Heart left ventricle (tissue), 13 donors: ENCODE measurements at regions not wholly inside any gene's neighbourhood (a gene's known extent, or its start where the extent isn't known, plus 50 kb on each side); places are given as distances from the start of the nearest gene placed in this dataset.

Source experiments
- CTCF ChIP-seq, 12 donors: fragments of 200-600 bp; sonication (generic) in 4 of 12; IDR thresholded peaks; one replicate each; pipeline versions ENCODE4 v1.5.0 to v1.8.0; 2018 to 2022; ENCODE audit warnings: antibody characterized with exemption in 12 of 12, mild to moderate bottlenecking in 5 of 12
- POLR2A ChIP-seq, 2 donors: fragments of 450-650 bp; IDR thresholded peaks; one replicate each; pipeline ENCODE4 v1.6.1; 2017; ENCODE audit warnings: antibody characterized with exemption in 2 of 2, mild to moderate bottlenecking in 2 of 2, moderate library complexity in 2 of 2
- donor health status: ischemic (EF 13 %, LVEDD 7.1; RV severe dilation, severe dysfunction).
- donor health status: DM: no; HTN: yes; CAD: no.
- donor health status: DM: no; HTN: no; CAD: no.
- donor health status: ischemic (EF 25% LVEDD 6.9; RV normal size, moderate dysfunction).
- donor health status: ischemic (EF 25% LVEDD 5.7; RV mildly dilated, moderate dysfunction).
- donor health status: ischemic (EF 35%, LVEDD 5.7; RV mildly dilated, moderate dysfunction).
- donor health status: nonischemic (EF 11% LVEDD 7.7; RV severe dilation, severe dysfunction).
- donor health status: DM: yes; HTN: yes; CAD: no.
- donor health status: PGD.
- donor health status: ischemic (EF 29% LVEDD 5.4; RV normal size, mild dysfunction).
- donor health status: nonischemic (EF 23%, LVEDD 6.1; RV moderate dilation, normal function).

GRCh38 chr22:26910845-26911244 lies 253.5 kb downstream of the MIAT start:
- TF ChIP-seq POLR2A (IDR thresholded peaks at IDR 0.05) (no peak), CTCF (IDR thresholded peaks at IDR 0.05) (no peak)
